ENCODE measurements at regions not wholly inside any gene's neighbourhood (a gene's known extent, or its start where the extent isn't known, plus 50 kb on each side); places are given as distances from the start of the nearest gene placed in this dataset.
"Not testable (repeated sequence)": the region's sequence is repeated elsewhere in the genome, so short reads cannot be mapped to it uniquely, and the experiment has no call there.

DNA sequence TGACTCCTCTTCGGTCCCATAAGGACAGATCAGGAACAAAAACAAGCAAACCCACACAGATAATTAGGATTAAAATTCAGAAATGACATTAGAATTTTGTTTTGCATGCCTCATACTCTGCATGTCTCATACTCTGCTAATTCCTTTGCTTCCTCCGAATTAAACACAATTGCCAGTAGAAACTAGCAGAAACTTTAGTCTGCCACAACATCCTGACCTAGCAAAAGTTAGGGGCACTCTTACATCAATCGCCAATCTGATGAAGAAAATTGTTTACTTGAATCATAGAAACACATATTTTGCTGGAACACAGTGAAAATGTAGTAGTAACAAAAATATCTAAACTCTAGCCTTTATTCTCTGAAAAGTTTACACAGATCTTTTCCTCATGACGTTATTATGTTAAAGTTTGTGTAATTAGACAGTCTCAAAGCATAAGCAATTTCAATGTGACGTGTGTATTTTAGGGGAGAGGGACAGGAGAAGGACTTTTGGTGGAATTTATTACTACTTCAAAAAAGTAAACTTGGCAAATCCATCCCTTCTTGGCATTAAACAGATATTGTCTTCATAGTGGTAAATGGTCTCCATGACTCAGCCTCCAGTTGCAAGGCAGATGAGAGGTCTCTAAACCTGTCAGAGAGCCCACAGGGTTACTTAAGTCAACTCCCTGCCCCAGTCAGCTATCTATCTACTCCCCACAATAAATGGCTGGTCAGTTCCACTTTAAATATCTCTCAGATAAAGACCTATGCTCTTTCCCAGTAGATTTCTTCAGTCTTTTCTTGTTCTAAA lies 249.8 kb upstream of the UBASH3B start:
- BruUV-seq (replicated peaks): no TSS peak
- ChIA-PET POLR2A (ENCODE audit: unreplicated experiment) (no interaction called here), CTCF (no interaction called here)

GRCh38 chr11:122404571-122404970 lies 251.0 kb upstream of the UBASH3B start:
- Histone ChIP-seq H3K9ac (ENCODE audit: low read length) (no peak overlapping the region), H3K27me3 (ENCODE audit: low read length) (peaks cover 85% of the 10 kb centered on the region), H3K79me2 (ENCODE audit: low read length) (no peaks in the 10 kb centered on the region), H2AFZ (ENCODE audit: low read length) (no peak overlapping the region), H3K4me2 (ENCODE audit: low read length) (no peak overlapping the region), H3K4me1 (ENCODE audit: insufficient read depth, low read length) (no peaks in the 10 kb centered on the region), H3K9me3 (ENCODE audit: low read length) (no peaks in the 10 kb centered on the region), H3K27ac (ENCODE audit: low read length) (no peak overlapping the region), H4K20me1 (ENCODE audit: low read length) (no peaks in the 10 kb centered on the region), H3K4me3 (ENCODE audit: low read length) (no peak overlapping the region), H3F3A (ENCODE audit: low read length, unreplicated experiment) (no peaks in the 10 kb centered on the region), H3K36me3 (ENCODE audit: low read depth, low read length) (no peaks in the 10 kb centered on the region), H3K9me2 (replicated peaks; ENCODE audit: low read length) (no peaks in the 10 kb centered on the region)
- CTCF ChIA-PET: no interaction called here
- intact Hi-C loops (cut with micrococcal nuclease): no loop called here
- ATAC-seq: no peak
- BruUV-seq (replicated peaks): no TSS peak
- no peak for DNase-seq
- POLR2A ChIA-PET (ENCODE audit: unreplicated experiment): no interaction called here
- TF ChIP-seq EZH2phosphoT487 (IDR thresholded peaks at IDR 0.05; ENCODE audit: borderline replicate concordance, low read length) (no peak), CTCF (conservative IDR thresholded peaks at IDR 0.05; ENCODE audit: low read depth, low read length) (no peak), EZH2 (IDR thresholded peaks at IDR 0.05; ENCODE audit: low read length, unreplicated experiment) (no peak)

More for the DNA sequence above, 249.8 kb upstream of the UBASH3B start:
- H2AFZ ChIP-seq (ENCODE audit: low read length): no peak overlapping the region
- no peak overlapping the region for H3K27ac ChIP-seq (ENCODE audit: low read length)
- no peak overlapping the region for H3K4me2 ChIP-seq (ENCODE audit: low read length)
- H3K79me2 ChIP-seq (ENCODE audit: low read length): no peaks in the 10 kb centered on the region
- ATAC-seq (no peak), DNase-seq (no peak)
- TF ChIP-seq EZH2 (IDR thresholded peaks at IDR 0.05; ENCODE audit: low read length, unreplicated experiment): no peak
- H3K9ac ChIP-seq (ENCODE audit: low read length): no peak overlapping the region
- no peaks in the 10 kb centered on the region for H3K9me2 ChIP-seq (replicated peaks; ENCODE audit: low read length)
- H4K20me1 ChIP-seq (ENCODE audit: low read length): no peaks in the 10 kb centered on the region
- H3F3A ChIP-seq (ENCODE audit: low read length, unreplicated experiment): no peaks in the 10 kb centered on the region
- no peaks in the 10 kb centered on the region for H3K4me1 ChIP-seq (ENCODE audit: insufficient read depth, low read length)
- H3K4me3 ChIP-seq (ENCODE audit: low read length): no peak overlapping the region
- peaks cover 90% of the 10 kb centered on the region for H3K27me3 ChIP-seq (ENCODE audit: low read length)
- intact Hi-C loops (cut with micrococcal nuclease): no loop called here
- no peaks in the 10 kb centered on the region for H3K36me3 ChIP-seq (ENCODE audit: low read depth, low read length)
- H3K9me3 ChIP-seq (ENCODE audit: low read length): no peaks in the 10 kb centered on the region

DNA sequence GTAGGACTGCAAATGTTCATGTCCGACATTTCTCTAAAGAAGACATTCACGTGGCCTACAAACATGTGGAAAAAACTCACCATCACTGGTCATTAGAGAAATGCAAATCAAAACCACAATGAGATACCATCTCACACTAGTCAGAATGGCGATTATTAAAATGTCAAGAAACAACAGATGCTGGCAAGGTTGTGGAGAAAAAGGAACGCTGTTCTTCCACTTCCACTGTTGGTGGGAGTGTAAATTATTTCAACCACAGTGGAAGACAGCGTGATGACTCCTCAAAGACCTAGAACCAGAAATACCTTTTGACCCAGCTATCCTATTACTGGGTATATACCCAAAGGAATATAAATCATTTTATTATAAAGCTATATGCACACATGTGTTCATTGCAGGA lies 253.9 kb upstream of the UBASH3B start:
- H3K79me2 ChIP-seq (ENCODE audit: low read length): not testable (repeated sequence)

More for the DNA sequence above, 253.9 kb upstream of the UBASH3B start:
- H3K4me2 ChIP-seq (ENCODE audit: low read length); H3K36me3 ChIP-seq (ENCODE audit: low read depth, low read length); H3K9me3 ChIP-seq (ENCODE audit: low read length); H3K4me3 ChIP-seq (ENCODE audit: low read length); ATAC-seq; H3K4me1 ChIP-seq (ENCODE audit: insufficient read depth, low read length); intact Hi-C loops (cut with micrococcal nuclease); H4K20me1 ChIP-seq (ENCODE audit: low read length); POLR2A ChIA-PET (ENCODE audit: unreplicated experiment); H3K9ac ChIP-seq (ENCODE audit: low read length); CTCF ChIA-PET; H2AFZ ChIP-seq (ENCODE audit: low read length); H3K27ac ChIP-seq (ENCODE audit: low read length); H3F3A ChIP-seq (ENCODE audit: low read length, unreplicated experiment); BruUV-seq (replicated peaks); DNase-seq; H3K9me2 ChIP-seq (replicated peaks; ENCODE audit: low read length): not testable (repeated sequence)
- H3K27me3 ChIP-seq (ENCODE audit: low read length): peaks cover 74% of the 10 kb centered on the region

Data from PC-3 (cell line).